Type B pancreatic cell (in vitro differentiated cells): ENCODE measurements at regions not wholly inside any gene's neighbourhood (a gene's known extent, or its start where the extent isn't known, plus 50 kb on each side); places are given as distances from the start of the nearest gene placed in this dataset.

Experiments
- DNase-seq: peaks from one replicate; pipeline ENCODE4 v3.0.0; 2021; ENCODE audit warnings: mixed read lengths; ENCODE audit not compliant: unreplicated experiment; ENCODE audit errors: extremely low spot score
- H3K27ac Mint-ChIP-seq: 2 replicates; pipeline ENCODE4 v1.8.0; 2021; ENCODE audit warnings: mild to moderate bottlenecking, mixed read lengths
- H3K27me3 Mint-ChIP-seq: 2 replicates; pipeline ENCODE4 v1.8.0; 2021; ENCODE audit warnings: mixed read lengths
- H3K36me3 Mint-ChIP-seq: 2 replicates; pipeline ENCODE4 v1.8.0; 2021; ENCODE audit warnings: mixed read lengths
- H3K4me1 Mint-ChIP-seq: one replicate; pipeline ENCODE4 v1.8.0; 2021; ENCODE audit warnings: mixed read lengths; ENCODE audit not compliant: unreplicated experiment
- H3K4me3 Mint-ChIP-seq: 2 replicates; pipeline ENCODE4 v1.8.0; 2021; ENCODE audit warnings: mild to moderate bottlenecking, mixed read lengths
- H3K9me3 Mint-ChIP-seq: 2 replicates; pipeline ENCODE4 v1.8.0; 2021; ENCODE audit warnings: mixed read lengths
- TF ChIP-seq, protein P1 (sequence below): fragments of 200-600 bp; sonication (generic); conservative IDR thresholded peaks from 2 replicates; pipeline ENCODE4 v1.5.0; 2021; ENCODE audit warnings: antibody characterized with exemption, mild to moderate bottlenecking

DNA sequence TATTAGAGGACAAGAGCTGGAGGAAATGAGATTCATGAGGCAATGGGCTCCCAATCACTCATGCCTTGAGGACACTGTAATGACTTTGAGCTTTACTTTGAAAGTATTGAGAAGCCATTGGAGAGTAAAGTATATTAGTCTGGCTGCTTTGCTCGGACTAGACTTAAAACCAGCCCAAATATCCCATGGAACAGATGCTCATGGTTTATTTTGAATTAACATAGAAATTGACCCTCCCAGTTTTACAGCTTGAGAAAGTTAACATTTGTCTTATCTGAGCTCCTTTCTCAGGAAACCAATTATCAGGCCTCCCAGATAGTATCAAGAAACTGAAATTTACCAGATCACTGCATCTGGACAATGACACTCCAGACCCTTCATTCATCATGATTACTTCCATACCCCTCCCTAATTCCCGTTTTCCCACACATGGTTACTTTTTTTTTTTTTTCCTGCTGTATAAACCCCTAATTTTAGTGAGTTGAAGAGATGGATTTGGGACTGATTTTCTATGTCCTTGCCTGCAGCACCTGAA, 270.8 kb upstream of the SMIM30 start:
- no peaks in the 10 kb centered on the region for H3K4me1 Mint-ChIP-seq
- DNase-seq = no peak
- no peaks in the 10 kb centered on the region for H3K36me3 Mint-ChIP-seq
- no peaks in the 10 kb centered on the region for H3K27me3 Mint-ChIP-seq
- peaks cover 12% of the 10 kb centered on the region for H3K9me3 Mint-ChIP-seq
- no peak overlapping the region for H3K27ac Mint-ChIP-seq
- TF ChIP-seq, protein P1, sequence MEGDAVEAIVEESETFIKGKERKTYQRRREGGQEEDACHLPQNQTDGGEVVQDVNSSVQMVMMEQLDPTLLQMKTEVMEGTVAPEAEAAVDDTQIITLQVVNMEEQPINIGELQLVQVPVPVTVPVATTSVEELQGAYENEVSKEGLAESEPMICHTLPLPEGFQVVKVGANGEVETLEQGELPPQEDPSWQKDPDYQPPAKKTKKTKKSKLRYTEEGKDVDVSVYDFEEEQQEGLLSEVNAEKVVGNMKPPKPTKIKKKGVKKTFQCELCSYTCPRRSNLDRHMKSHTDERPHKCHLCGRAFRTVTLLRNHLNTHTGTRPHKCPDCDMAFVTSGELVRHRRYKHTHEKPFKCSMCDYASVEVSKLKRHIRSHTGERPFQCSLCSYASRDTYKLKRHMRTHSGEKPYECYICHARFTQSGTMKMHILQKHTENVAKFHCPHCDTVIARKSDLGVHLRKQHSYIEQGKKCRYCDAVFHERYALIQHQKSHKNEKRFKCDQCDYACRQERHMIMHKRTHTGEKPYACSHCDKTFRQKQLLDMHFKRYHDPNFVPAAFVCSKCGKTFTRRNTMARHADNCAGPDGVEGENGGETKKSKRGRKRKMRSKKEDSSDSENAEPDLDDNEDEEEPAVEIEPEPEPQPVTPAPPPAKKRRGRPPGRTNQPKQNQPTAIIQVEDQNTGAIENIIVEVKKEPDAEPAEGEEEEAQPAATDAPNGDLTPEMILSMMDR = no peak
- no peak overlapping the region for H3K4me3 Mint-ChIP-seq

DNA sequence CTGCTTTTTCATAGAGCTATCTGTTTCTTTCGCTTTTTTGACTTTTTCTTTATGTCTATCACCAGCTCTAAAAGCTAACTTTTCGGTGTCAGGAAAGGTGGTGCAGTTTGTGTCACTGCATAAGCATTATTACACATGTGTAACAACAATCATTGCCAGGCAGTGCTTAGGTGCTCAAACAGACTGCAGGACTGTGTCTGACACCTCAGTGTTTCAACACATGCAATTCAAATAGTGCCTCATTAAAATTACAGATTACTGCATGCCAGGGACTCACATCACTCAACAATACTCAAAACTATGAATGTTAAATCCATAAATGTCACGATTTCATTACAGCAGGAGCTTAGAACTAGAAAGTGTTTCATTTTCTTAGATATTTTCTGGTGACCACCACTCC, 265.3 kb upstream of the SMIM30 start:
- Mint-ChIP-seq H3K4me1 (no peaks in the 10 kb centered on the region), H3K4me3 (no peak overlapping the region), H3K27me3 (no peaks in the 10 kb centered on the region), H3K36me3 (no peaks in the 10 kb centered on the region), H3K9me3 (no peaks in the 10 kb centered on the region), H3K27ac (no peak overlapping the region)
- no peak for DNase-seq
- TF ChIP-seq, protein P1 = no peak

DNA sequence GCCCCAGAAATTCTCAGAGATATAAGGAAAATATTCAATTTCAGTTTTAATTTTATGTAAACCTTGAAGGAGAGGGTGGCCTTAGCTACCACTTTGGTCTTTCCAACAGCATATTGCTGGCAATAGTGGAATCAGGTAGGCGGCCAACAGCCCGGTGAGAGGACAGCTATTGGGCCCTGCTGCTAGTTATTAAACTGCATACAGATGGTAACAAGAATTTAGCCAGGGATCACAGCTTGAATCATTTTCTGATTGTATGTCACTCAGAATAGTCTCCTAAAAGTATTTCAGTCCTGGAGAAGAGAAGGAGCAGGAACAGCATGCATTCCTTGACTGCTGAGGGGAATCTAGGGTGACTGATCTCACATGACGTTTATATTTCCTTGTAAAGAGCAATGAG, 261.4 kb upstream of the SMIM30 start:
- Mint-ChIP-seq H3K27me3 (no peaks in the 10 kb centered on the region), H3K36me3 (no peaks in the 10 kb centered on the region), H3K4me3 (no peak overlapping the region), H3K27ac (no peak overlapping the region), H3K9me3 (no peaks in the 10 kb centered on the region), H3K4me1 (no peaks in the 10 kb centered on the region)
- TF ChIP-seq, protein P1 = no peak
- DNase-seq = no peak

DNA sequence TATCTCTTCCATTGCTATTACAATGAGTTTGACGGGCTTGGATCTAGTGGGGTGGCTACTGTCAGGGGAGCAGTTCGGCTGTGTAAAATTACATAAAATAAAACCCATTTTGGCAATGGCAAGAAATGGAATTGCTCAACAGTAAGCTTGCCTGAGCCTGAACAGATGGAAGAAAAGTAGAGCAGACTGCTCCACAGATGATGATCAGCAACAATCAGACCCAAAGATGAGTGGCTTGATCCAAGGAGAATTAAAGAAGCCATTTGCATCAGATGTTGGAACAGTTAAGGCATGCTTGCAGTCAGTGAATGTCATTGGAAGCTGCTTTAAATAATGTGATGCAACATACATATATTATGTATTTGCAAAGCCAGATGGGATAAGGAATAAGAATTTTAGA, 256.6 kb upstream of the SMIM30 start:
- TF ChIP-seq, protein P1 = no peak
- Mint-ChIP-seq H3K4me3 (no peak overlapping the region), H3K4me1 (no peaks in the 10 kb centered on the region), H3K27ac (no peak overlapping the region), H3K9me3 (no peaks in the 10 kb centered on the region), H3K36me3 (no peaks in the 10 kb centered on the region), H3K27me3 (no peaks in the 10 kb centered on the region)
- DNase-seq = no peak

DNA sequence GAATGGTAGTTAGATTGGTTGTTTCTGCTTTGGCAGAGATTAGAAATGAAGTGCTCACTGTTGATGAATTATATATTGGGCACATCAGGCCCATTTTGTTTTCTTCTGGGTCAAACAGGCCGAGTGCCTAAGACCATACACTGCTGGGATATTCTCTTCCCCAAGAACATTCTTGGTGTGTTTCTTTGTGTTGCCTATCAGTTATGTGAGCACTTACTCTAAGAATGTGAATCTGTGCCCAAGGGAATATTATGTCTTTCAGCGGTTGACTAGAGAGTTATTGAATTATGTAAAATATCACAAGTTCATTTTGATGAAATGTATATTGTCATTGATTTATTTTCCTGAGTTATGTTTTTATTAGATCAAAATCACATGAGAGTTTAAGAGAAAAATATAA, 255.5 kb upstream of the SMIM30 start:
- Mint-ChIP-seq H3K27me3 (no peaks in the 10 kb centered on the region), H3K9me3 (no peaks in the 10 kb centered on the region), H3K27ac (no peak overlapping the region), H3K4me1 (no peaks in the 10 kb centered on the region), H3K36me3 (no peaks in the 10 kb centered on the region), H3K4me3 (no peak overlapping the region)
- DNase-seq = no peak
- TF ChIP-seq, protein P1 = no peak
